Limb (tissue), 2 donors: ENCODE measurements at regions not wholly inside any gene's neighbourhood (a gene's known extent, or its start where the extent isn't known, plus 50 kb on each side); places are given as distances from the start of the nearest gene placed in this dataset.

Source experiments
- DNase-seq, 2 donors: peaks; one replicate each; pipeline ENCODE4 v3.0.0-alpha.2; 2016; ENCODE audit errors: extremely low spot score in 2 of 2

DNA sequence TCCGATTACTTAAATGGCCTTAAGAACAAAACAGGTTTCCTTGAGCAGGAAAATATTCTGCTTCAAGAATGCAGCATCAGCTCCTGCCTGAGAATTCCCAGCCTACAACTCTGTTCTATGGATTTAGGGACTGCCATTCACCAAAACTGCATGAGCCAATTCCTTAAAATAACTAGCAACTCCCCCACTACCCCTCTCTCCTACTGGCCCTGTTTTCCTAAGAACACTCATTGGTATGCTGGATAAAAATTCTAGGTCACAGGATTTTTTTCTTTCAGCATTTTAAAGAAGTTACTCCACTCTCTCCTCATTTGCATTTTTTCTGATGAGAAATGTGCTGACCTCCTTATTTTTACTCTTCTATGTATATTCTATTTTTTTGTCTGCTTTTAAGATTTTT, 347.1 kb downstream of the IDS start:
- DNase-seq = no peak

DNA sequence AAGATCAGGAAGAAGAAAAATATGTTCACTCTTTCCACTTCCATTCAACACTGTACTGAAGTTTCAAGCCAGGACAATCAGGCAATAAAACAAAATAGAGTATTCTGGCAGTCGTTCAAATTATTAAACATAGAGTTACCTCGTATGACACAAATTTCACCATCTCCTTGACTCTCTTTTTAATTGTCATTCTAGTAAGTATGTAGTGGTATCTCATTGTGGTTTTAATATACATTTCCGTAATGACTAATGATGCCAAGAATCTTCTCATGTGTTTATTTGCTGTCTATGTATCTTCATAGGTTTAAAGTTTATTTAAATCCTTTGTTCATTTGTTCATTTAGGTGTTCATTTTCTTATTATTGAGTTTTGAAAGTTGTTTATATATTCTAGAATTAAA, 352.2 kb downstream of the IDS start:
- DNase-seq = no peak

DNA sequence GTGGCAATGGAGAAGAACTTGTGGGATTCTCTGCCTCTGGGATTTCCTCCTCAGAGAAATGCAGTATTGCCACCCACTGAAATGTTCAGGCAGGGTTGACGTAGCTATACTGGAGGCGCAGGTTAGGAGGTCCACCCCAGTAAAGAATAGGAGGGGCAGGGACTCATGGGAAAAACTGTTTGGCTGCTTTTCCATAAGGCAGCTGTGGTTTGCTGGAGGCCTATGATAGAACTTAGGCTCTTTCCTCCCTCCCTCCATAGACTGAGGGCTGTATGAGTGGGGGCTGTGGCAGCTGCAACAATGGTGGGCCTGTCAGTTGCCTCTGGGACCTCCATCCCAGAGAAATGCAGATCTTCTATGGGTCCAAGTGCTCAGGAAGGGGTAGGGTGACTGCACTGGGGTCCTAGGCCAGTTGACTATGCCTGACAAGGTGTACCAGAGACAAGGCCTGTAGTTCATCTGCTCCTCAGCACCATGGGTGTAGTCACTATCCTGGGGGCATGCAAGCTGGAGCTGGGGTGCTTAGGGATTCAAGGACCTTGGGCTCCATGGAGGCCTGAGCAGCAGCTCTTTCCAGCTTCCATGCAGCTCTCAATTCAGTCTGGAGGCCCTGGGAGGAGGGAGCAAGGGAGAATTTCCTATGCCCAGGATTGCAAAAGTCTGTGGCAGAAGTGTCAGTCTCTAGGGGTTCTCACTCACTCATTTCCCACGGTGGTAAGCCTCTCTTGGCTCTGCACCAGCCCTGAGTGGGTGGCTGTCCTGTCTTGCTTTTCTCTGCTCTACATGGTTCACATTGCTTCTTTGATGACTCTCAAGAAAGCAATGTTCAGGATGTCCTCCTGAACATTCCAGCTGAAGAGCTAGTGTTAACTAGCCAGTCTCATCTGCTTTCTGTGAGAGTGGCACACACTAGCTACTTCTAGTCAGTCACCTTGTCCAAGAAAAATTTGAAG, 353.0 kb downstream of the IDS start:
- no peak for DNase-seq

DNA sequence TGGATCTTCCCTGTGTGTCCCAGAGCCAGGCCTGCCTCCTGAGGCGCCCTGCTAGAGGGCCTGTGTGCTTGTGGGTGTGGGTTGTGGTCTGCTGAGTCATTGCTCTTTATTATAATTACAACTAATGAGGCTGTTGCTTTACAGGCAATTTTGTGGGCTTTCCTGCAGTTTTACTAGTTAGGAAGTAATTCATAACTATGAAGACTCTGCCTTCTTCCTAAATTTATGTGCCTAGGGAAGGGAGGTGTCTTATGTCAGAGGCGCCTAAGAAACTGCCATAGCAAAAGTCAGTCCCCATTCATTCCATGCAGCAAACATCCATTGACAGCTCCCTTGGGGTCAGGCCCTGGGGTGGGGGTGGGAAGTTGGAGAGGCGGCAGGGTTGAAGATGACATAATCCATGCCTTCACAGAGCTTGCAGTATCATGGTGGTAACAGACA, 359.2 kb downstream of the IDS start:
- DNase-seq = no peak

DNA sequence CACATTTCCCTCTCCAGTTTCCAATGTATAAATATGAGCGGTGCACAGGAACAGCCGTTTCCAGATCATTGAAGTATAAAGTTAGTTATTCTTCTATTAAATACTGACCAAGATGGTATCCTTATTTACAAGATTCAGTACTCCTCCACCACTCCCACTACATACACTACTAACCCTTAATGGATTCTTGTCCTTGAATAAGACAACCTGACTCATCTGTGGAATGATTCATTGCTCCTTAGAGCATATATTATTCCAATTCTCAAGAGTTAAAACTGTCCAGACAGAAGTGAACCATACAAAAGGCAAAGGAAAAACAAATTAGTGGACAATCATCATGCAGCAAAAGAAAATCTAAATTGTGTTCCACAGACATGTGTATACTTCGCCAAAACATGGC, 373.3 kb downstream of the IDS start:
- DNase-seq = no peak

DNA sequence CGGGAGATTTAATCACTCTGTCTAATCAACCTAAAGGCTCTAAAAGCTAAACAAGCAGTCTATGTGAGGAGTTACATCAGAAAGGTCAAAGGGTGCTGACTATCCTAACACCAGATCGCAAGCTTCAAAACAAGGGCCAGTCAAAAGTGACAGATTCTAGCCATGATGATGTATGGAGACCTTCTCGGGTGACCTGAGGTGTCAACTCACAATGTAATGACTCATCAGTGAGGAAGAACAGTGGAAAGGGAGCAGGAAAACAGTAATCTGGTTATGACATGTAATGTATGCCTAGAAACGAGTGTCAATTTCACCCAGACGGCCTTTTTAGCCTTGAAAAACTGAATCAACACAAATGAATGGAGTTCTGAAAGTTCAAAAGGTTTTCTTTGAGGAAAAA, 375.3 kb downstream of the IDS start:
- no peak for DNase-seq

- no peak for DNase-seq
Measured at GRCh38 chrX:149124526-149125108, 380.5 kb downstream of the IDS start.

GRCh38 chrX:149121206-149121920, 383.7 kb downstream of the IDS start:
- DNase-seq = no peak

- no peak for DNase-seq
Measured at GRCh38 chrX:149120459-149120858, 384.6 kb downstream of the IDS start.

- no peak for DNase-seq
Measured at GRCh38 chrX:149114874-149115273, 390.2 kb downstream of the IDS start.

DNA sequence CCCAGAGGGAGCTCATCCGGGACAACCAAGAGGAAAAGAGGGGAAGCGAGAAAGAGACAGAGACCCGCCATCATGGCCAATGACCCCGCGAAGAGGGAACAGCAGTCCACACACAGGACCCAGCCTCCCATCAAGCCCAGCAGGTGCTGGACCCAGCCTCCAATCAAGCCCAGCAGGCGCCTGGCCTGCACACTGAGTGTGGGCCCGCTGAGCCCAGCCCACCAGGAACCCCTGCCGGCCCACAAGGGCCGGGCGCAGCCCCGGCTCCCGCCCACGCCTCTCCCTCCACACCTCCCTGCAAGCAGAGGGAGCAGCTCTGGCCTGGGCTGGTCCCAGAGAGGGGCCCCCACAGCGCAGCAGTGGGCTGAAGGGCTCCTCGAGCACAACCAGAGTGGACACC, 391.1 kb downstream of the IDS start:
- no peak for DNase-seq

DNA sequence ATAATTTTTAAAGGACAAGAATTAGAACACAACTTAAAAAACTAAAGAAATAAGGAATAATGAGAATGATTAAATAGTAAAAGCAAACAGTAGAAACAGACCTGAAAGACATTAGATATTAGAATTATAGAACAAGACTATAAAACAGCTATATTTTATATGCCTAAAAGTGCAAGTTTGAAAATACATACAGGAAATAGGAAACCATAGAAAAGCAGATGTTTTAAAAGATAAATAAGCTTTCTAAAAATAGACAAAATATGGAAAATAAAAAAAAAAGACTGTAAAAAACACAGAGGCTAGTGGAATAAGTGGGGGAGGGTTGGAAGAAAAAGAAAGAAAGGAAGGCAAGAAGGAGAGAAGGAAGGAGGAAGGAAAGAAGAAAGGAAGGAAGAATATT, 407.3 kb downstream of the IDS start:
- no peak for DNase-seq

- DNase-seq = no peak
Measured at GRCh38 chrX:149092179-149092578, 412.9 kb downstream of the IDS start.

DNA sequence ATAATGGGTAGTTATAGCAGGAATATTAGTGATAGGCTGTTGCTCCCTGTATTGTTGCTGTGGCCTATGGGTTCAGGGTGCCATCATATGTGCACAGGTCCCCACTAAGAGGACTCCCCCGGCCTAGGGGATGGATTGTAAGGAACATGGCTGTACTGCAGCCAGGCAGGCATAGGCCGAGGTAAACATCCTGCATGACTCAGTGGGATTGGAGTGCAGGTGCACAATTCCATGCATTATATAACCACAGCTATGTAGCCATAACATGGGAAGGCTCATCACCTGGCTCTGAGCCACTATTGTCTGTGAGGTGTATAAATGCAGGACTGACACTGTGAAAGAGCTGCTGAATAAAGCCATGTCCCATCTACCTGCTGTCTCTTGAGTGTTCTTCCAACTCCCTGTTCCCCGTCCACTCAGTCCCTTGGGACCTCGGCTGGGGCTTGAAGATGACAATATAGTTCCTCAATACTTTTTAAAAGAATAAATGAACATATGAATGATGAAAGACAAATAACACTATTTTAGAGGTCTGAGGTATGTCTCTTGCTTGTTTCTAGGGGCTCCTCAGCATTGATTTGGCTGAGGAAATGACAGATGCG, 425.2 kb downstream of the IDS start:
- DNase-seq = no peak

DNA sequence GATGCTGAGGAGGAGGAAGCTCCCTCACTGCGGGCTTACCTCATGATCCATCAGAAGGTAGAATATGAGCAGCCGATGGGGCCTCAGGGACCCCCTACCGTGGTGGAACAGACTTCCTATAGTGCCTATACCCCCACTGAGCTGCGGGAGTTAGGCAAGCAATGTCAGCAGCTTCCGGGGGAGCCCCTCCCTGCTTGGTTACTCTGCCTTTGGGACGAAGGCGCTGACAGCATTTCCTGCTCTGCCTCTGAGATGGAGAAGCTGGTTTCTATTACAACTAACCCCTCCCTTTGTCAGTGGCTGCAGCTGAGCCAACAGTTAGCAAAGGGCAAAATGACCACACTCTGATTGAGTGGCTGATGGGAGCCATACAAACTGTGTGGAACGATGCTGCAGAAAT, 430.7 kb downstream of the IDS start:
- peak; percentile 28 to 41 for DNase-seq

DNA sequence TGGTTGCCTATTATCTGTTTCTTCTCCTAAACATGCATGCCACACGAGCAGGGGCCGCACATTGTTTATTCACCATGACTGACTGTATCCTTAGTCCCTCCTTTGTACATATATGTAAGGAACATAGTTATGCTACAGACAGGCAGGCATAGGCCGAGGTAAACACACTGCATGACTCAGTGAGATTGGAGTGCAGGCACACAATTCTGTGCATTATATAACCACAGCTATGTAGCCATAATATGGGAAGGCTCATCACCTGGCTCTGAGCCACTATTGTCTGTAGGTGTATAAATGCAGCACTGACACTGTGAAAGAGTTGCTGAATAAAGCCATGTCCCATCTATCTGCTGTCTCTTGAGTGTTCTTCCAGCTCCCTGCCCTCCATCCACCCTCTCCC, 431.6 kb downstream of the IDS start:
- no peak for DNase-seq

DNA sequence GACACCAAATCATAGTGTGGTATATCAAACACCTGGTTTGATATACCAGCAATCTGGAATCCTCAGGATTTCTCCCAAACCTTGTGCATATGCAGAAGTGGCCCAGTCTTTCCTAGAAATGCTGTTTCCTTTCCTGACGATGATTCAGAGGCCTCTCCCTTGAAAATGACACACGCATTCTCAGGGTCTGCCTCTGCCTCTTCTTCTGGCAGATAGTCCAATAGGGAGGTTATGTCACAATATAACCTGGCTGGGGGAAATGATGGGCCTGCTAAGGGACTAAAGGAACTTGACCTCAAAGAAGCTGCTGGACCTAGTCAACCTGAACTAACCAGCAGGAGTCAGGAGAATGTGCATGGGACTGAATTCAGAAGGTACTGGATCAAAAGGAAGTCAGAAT, 435.2 kb downstream of the IDS start:
- DNase-seq = no peak

DNA sequence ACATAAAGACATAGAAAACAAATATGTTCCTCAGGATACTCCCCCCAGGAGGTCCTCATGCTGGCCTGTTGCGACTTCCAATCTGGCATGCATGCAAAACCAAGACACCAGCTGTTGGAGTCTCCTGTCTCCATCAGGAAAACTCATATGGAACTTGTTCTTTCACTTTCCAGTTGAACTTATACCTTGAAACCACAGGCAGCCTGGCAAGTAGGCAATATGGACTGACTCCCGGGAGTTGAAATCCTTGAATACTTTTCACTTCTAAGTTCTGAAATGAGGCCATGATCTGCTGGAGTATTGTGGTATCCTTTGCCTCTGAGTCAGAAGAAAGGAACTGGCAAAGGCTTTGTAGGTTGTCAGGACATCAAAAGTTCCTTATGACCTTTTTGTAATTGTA, 444.2 kb downstream of the IDS start:
- peak in 1 of 2 donors; percentile 1 for DNase-seq
